ENCODE measurements at regions not wholly inside any gene's neighbourhood (a gene's known extent, or its start where the extent isn't known, plus 50 kb on each side); places are given as distances from the start of the nearest gene placed in this dataset.
"Not testable (repeated sequence)": the region's sequence is repeated elsewhere in the genome, so short reads cannot be mapped to it uniquely, and the experiment has no call there.

DNA sequence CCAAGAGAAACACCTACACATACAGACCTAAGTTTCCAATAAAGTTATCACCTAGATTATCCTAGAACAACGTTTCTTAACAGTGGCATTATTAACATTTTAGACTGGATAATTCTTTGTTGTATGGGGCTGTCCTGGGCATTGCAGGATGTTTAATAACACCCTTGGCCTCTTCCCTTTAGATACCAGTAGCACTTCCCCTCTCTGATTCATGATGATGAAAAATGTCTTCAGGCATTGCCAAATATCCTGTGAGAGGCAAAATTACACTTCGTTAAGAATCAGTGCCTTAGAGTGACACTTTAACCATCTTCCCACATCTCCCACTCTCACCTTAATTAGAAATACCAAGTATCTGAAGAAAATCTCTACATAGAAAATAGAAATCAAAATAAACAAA, 352.6 kb downstream of the CGGBP1 start:
- no peak for DNase-seq

DNA sequence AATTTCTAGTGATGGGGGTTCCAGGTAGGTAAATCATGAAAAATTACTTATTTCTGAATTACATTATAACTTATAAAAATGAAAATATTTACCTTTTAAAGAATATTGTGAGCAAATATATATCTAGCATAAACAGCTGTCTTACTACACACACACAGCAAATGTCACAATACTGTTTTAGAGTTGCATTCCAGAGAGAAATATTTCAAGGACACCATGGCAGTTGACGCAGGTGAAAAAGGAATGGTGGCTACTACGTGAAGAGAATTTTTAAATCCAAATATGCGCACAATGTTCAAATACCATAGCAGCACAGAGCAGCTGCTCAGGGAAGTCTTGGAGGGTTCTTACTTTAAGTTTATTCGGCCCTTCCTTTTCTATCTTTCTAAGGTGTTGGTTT, 356.2 kb downstream of the CGGBP1 start:
- DNase-seq = no peak

DNA sequence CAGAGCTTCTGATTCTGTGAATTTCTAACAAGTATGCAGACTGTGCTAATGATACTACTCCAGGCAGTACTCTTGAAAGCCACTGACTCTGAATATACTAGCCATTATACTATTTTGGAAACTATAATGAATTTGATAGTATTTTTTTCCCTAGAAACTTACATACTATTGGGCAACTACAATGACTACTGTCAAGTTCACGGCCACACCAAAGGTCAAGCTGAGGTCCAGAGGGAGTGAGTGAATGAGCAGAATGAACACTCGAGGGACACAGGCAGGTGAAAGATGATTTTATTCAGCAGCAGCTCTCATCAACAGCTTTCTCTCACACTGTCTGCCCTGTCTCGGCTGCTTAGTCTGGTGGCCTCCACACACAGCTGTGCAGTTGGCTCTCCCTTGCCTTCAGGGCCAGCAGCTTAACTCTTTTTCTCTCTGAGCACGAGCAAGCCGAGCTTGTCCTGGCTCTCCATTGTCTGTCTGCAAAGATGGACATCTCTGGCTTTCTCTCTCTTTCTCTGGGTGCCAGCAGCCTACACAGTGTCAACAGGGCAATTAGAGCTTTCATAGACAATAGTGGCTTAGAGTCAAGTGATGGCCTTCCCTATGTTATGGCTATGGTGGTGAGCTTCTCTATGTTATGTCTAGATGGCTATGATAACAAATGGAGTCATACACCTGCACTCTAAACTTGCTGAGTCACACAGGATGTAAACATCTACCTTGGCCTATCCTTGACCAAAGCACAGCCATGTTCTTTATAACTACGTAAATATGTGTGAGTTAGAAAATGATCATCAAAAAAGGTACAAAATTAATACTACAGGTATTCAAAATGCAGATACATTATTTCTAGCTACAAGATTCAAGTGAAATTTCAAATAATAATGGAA, 362.4 kb downstream of the CGGBP1 start:
- no peak for DNase-seq

DNA sequence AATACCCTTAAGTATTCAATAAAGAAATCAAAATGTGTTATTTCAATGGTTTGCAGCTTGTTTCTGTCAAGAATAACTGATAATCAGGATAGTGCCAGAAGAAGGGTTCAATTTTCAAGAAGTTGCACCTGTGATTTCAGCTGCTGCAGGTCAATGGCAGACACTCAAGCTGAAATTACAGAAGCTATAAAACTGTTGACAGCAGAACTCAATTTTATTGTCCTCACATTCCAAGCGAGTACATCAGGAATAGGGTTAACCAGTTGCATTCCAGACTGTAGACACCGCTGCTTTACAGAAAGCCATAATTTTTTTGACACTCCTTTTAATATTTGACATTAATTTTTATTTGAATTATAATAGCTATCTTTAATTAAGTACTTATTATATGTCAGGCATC, 364.1 kb downstream of the CGGBP1 start:
- DNase-seq = no peak

DNA sequence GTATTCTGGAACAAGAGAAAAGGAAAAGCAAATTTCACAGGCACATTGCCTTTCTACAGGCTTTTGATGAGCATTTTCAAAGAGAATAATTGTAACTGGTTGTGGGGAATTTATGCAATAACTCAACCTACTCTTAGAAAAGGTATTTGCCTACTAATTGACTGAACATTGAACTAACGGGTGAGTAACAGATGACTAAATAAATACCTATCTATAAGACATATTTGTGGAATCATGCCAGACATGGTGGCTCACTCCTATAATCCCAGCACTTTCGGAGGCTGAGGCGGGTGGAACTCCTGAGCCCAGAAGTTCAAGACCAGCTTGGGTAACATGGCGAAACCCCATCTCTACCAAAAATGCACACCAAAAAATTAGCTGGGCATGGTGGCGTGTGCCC, 367.7 kb downstream of the CGGBP1 start:
- DNase-seq = no peak

DNA sequence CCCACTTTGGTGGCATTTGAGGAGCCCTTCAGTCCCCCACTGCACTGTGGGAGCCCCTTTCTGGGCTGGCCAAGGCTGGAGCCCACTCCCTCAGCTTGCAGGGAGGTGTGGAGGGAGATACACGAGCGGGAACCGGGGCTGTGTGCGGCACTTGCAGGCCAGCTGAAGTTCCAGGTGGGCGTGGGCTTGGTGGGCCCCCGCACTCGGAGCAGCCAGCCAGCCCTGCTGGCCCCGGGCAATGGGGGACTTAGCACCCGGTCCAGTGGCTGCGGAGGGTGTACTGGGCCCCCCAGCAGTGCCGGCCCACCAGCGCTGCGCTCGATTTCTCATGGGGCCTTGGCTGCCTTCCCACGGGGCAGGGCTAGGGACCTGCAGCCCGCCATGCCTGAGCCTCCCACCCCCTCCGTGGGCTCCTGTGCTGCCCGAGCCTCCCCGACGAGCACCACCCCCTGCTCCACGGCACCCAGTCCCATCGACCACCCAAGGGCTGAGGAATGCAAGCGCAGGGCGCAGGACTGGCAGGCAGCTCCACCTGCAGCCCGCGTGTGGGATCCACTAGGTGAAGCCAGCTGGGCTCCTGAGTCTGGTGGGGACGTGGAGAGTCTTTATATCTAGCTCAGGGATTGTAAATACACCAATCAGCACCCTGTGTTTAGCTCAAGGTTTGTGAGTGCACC, 379.7 kb downstream of the CGGBP1 start:
- not testable (repeated sequence) for DNase-seq

DNA sequence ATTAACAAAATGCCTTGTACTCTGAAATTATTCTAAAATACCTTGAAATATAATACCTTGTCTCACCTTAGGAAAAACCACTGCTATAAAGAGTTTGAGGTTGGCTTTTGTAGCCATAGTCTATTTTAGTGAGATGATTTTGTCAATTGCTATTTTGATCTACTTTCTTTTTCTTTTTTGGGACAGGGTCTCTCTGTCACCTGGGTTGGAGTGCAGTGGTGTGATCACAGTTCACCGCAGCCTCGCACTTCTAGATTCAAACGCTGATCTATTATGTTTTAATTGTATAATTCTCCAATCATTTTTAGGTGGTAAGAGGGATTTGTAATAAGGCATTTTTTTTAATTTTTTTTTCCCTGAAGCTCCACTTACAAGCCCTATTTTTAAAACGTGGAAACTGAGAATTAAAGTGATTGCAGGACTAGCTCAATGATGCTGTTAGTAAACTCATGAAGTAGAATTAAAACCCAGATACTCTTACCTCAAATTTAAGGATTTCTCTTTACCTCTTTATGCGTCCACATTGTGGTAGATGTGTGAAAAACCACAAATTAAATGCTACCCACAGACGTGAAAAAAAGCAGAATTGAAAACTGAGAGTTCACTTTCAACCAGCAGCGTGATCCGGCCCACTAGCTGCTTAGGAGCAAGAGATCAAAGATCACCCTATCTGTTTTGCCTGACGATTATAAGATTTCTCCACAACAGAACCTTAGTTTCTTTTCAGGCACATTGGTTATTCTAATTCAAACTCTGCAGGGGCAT, 384.2 kb downstream of the CGGBP1 start:
- DNase-seq = no peak

DNA sequence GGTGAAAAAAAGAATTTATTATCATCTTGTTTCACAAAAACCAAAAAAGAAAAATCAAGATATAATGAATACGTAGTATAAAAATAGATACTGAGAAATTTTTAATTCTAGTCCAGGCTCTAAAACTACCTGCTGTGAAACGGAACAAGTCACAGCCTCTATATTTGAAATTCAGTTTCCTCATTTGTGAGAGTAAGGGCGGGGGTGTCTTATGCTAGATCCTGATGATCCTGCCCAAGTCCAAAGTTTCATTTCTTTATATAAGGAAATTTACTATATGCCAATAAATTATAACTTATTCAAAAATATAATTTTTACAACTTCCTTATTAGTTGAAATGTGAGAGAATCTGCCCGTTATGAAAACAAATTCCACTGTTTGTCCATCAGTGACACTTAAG, 385.7 kb downstream of the CGGBP1 start:
- no peak for DNase-seq

DNA sequence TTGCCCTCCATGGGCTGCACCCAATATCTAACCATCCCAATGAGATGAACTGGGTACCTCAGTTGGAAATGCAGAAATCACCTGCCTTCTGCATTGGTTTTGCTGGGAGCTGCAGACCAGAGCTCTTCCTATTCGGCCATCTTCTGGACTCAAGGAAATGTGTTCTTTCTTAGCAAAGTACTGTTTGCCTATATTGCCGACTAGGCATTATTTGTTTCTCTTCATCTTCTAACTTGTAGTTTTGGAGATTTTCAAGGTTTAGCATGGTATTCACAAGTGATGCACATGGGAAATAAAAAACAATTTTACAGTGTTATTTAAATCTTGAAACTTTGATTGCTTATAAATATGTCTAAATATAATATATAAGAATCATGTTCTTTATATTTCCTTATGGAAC, 377.8 kb upstream of the POU1F1 start:
- DNase-seq = no peak

DNA sequence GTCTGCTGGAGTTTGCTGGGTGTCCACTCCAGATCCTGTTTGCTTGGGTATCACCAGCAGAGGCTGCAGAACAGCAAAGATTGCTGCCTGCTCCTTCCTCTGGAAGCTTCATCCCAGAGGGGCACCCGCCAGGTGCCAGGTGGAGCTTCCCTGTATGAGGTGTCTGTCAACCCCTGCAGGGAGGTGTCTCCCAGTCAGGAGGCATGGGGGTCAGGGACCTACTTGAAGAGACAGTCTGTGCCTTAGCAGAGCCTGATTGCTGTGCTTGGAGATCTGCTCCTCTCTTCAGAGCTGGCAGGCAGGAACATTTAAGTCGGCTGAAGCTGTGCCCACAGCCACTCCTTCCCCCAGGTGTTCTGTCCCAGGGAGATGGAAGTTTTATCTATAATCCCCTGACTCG, 376.8 kb upstream of the POU1F1 start:
- not testable (repeated sequence) for DNase-seq

DNA sequence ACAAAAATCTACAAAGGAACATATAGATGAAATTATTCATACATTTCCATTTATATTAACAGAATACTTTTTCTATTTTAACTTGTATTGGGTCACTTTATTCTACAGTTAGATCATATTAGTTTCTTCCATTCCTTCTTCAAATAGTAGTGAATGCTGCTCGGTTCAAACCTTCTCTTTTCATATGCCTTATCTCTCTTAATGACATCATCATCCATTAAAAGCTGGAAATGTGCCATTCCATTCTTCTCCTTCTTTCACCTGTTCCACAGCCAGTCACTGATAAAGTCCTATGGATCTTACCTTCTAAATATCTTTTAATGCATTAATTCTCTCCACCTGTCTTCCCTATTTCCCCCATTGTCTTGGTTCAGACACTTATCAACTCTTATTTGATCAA, 358.0 kb upstream of the POU1F1 start:
- no peak for DNase-seq

DNA sequence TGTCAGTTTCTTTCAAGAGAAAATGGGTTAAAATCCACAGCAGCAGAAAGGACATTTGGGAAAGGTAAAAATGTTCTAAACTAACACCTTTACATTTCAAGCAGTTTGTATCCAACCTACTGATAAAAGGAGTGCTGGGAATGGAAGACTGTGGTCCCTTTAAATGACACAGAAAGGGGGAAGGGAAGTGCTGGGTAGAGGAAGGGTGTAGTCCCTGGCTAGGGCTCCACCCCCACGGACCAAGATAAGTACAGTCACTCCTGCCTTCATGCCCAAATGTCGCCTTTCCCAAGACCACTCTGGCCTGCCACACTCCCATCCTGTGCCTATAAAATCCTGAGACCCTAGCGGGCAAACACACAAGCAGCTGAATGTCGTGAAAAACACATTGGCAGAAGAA, 350.9 kb upstream of the POU1F1 start:
- DNase-seq = no peak

DNA sequence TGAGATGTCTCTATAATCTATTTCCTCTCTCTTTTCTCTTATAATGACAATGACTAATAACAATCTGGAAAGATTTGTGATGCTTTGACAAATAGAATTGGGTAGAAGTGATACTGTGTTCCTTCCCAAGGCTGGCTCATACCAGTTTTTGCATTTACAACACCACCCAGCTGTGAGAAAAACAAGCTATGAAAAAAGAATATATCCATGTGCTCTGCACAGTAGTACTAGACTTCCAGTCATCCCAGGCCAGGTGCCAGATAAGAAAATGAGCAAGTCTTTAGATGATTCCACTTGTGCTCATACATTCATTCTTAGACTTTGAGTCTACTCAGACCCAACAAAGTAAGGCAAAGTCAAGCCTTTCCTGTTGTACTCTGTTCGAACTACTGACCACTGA, 350.2 kb upstream of the POU1F1 start:
- DNase-seq = no peak

DNA sequence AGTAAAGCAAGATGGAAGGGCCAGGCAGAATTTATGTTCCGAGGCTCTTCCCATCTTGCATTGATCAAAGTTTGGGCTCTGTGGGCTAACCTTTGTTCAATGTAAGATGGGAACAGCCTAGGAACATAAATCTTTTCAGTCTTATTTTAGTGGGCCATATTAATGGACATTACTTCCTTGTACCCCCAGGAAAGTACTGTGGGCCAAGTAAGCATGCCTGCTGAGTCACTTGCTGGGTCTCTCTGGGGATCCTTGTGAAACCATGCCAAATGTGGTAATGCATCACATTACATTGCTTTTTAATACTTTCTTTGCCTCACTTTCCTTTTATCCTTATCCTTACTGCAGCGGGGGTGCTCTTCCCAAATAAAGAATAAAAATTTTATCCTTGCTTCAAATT, 349.5 kb upstream of the POU1F1 start:
- DNase-seq = no peak

DNA sequence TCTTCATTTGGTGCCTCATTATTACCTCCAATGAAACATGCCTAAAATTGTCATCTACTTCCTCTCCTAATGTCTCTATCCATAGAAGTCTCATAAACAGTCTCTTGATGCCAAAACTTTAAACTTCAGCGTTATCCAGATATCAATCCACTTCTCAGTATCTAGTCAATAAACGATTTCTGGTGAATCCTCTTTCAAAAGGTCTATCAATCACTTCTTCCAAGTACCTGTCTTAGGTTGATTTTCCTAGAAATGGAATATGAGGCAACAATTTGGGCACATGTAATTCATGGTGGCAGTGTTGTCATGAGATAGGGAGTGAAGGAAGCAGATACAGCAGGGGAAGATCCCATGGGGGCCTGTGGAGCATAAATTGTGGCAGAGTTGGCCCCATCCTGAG, 348.5 kb upstream of the POU1F1 start:
- DNase-seq = no peak

DNA sequence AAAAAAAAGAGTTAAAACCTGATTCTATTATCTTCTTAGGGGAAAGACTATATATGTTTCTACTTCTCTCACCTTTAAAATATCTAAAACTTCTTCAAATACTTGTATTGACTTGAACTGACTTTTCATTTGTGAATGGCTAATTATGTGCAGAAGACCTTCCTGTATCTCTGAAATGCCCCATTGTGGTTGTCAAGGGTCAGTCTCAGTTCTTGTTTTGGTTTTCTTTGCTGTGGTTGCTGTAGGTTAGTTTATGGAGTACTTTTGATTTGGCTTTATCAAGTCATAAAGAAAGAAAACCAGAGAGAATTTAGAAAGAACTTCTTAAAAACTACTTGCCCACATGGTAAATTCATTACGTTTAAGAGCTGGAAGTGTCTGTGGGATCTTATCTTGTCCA, 345.3 kb upstream of the POU1F1 start:
- DNase-seq = no peak

DNA sequence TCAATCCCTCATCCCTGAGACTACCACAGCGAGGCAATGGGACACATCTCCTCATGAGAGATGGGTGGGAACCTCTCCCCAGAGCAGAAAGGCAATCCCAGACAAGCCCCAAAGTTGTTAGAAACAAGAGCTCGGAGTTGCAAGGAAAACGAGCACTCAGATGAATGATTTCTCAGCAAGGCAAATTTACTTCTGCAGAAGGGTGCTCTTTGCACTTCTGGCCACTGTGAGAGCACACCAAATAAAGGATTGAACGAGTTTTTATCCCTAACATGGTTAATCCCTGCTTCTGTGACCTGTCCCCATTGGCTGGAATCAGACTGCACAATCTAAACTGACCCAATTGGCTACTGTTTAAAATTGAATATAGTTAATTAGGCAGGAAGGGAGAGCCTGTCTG, 339.1 kb upstream of the POU1F1 start:
- DNase-seq = no peak

DNA sequence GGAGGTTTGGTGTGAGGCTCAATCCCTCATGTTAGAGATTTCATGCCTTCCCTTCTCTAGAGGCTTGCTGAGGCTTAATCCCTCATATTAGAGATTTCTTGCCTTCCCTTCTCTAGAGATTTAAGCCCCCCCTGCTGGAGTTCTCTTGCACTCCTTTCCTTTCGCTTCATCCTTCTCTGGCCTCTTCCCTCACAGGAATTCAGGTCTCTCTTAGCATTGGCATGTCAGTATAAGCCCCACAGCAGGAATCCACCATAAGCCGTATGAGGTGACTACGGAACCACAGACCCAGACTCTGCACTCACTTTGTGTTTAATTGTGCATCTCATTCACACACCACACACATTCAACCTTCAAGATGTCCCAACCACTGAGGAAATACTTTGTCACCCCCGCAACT, 338.6 kb upstream of the POU1F1 start:
- no peak for DNase-seq

DNA sequence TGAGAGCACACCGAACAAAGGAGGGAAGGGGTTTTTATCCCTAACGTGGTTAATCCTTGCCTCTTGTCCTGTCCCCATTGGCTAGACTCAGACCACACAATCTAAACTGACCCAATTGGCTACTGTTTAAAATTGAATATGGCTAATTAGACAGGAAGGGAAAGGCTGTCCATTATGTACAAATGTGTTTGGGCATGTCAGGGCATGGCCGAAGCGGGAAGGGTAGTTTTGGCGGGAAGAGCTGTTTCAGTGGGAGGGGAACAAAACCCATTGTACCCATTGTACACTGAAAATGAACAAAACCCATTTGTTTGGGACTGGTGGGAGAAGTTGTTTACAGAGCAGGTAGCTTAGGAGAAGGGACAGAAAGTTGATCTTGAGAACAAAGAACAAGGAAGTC, 330.9 kb upstream of the POU1F1 start:
- no peak for DNase-seq

DNA sequence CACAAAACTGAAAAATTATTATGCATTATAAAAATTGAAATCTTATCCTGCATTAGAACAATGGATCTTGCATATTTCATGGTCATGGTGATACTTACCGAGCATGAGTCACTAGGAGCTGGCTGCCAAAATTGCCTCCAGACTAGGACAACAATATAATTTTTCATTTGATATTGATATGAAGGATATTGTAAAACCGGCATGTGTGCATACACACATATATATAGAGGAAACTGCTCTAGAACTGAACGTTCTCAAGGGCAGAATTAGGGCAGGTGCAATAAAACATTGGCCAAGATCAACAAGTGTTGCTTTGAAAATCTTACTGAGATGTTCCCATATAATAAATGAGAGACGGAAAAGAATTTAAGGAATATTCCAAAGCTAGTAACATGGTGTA, 319.4 kb upstream of the POU1F1 start:
- no peak for DNase-seq

DNA sequence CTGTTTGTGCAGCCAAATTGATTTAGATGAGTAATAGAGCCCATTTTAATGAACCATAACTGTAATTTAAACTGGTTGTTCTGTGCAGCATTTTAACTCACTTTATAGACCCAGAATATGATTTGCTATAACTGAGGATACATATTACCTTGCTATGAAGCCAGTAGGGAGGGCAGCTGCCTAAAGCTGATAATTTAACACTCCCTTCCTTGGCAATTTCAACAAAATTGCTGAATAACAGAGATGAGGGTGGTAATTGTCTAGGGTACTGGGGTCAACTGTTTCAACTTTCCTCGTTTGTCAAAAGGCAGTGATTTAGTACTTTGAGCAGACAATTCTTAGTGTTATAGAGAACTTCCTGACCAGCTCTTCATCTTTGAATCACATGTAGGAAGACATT, 304.9 kb upstream of the POU1F1 start:
- no peak for DNase-seq

DNA sequence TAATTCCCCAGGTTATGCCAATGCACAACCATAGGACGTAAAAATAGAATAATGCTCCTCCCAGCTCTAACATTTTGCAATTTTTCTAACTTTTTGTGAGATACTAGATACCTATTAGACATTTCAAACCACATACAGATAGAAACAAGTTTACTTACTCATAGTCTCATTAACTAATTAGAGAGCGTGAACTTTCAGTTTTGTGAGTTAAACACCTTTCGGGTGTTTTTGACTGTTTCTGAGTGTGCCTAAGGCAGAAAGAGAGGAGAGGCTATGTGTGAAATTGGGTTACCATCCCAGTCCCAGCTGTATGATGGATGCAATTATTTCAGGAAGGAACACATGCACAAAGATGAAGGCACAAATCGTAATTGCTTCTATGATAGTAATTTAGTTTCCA, 300.4 kb upstream of the POU1F1 start:
- DNase-seq = no peak

DNA sequence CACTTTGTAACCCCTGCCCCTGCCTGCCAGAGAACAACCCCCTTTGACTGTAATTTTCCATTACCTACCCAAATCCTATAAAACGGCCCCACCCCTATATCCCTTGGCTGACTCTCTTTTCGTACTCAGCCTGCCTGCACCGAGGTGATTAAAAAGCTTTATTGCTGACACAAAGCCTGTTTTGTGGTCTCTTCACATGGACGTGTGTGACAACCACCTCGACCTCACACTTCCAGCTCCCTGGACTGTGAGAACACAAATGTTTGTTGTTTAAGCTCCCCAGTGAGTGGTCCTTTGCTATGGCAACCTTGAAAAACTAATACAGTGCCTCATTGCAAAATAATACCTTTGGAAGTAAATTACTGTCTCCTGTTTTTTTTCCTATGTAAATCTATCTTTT, 299.2 kb upstream of the POU1F1 start:
- no peak for DNase-seq

DNA sequence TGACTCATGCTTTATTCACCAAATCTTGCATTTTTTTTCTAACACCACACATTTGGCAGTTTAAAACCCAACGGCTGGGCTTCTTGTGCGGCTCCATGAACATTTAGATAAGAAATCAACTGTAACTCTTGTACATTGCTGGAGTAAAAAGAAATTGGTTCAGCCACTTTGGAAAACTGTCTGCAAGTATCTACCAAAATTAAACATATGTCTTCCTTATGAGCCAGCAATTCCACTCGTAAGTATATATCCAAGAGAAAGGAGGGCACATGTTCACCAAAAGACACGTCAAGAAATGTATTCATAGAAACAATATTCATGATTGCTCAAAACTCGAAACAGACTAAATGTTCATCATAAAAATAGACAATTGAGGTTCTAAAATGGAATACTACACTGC, 291.9 kb upstream of the POU1F1 start:
- no peak for DNase-seq

Data from stimulated activated CD4-positive, alpha-beta T cell treated with anti-CD3 and anti-CD28 coated beads, Interleukin-4, amount 100 ng/mL, for 24 hours (primary cell).